HG03521 (cell line): ENCODE measurements at regions not wholly inside any gene's neighbourhood (a gene's known extent, or its start where the extent isn't known, plus 50 kb on each side); places are given as distances from the start of the nearest gene placed in this dataset.

Experiments used
- ATAC-seq: cut with Tn5 transposase; IDR thresholded peaks from one replicate; pipeline ENCODE4 v1.9.1; 2021; ENCODE audit warnings: mild to moderate bottlenecking, moderate library complexity; ENCODE audit not compliant: unreplicated experiment

DNA sequence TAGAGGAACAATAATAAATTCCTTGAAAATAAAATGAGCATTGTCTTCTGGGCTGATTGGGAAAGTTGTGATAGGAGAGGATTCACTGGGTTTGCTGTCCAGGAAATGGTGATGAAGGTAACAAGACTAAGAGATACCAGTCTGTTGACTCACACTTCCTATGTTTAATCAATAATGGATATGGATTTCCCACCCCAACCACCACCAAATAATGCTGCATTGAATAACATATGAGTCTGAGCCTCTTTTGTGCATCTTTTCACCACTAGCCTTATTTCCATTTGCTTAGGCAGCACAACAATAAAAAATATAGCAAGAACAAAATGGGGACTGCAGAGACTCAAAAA is 120.2 kb upstream of the NFIB start:
- no peak for ATAC-seq

DNA sequence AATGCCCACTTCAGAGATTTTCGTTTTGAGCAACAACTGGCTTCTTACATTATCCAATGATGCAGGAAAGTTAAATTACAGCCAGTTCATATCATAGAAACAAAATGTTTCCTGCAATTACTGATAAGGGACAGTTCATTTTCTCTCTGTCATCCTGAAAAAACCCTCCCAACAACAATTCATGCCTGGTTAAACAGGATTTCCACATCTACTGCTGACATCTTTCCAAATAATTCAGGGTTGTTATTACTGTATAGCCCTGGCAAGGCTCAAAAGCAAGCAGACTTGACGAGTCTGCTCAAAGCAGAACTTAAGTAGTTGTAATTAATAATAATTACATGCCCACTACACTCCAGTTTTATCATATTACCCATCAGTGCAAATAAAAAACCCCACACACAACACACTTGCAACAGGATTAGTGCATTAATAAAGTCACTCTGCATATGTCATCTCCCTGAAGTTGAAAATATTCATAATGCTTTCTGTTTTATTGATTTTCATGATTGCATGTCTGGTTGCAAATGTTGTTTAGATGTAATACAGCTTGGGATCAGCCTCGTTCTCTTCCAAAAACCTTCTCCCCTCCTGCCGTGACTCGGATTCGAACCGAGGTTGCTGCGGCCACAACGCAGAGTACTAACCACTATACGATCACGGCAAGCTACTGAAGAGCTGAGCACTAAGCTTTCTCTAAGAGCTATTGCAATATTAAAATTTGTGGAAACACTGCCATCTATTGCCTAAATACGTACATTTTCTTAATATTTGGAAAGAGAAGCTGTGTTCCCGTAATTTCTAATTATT is 119.6 kb upstream of the NFIB start:
- no peak for ATAC-seq

DNA sequence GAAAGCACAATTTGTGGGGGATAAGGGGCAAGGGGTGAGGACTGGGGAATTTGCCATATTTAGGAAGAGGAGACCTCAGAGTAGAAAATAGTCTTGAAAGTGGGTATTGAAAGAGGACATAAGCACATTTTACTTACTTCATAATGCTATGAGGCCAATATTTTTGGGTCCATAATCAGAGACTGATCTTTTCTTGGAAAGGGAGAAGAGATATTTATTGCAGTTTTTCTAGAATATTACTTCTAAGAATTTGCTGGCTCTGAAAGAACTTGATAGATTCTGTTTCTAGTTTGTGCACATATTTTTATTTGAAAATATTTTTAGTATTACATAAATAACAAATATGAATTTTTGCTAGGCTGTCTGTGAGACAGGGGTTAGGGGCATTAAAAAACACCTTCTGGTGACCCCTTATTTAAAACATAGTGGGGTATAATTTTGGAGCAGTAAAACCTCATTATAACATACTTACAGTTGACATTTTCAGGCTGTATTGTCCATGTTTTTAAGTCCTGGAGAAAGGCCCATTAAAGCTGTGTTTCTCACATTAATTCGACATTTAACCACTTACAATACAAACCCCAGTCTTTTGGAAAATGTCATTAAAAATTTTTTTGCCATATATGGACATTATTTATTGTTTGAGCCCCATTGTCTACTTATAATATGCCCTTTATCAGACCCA is 118.9 kb upstream of the NFIB start:
- ATAC-seq, result no peak

DNA sequence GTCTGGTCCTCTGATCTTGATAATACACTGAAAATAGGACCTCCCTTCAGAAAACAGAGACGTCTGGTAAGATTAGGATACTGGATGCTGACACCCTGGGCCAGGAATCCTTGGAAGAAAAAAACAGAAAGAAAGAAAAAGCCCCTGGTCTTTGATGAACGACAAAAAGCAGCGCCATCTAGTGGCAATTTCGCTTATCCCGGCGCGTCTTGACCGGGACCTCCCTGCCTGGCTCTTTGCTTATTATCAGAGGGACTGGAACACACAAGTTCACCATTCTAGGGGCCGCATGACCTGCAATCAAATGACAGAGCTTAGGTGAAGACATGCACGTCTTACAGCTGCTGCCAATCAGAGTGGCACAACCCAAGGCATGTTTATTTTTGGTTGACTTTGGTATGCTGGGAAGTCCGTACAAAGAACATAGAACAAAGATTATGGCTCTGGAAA is 114.9 kb upstream of the NFIB start:
- ATAC-seq, result peak; percentile 47

DNA sequence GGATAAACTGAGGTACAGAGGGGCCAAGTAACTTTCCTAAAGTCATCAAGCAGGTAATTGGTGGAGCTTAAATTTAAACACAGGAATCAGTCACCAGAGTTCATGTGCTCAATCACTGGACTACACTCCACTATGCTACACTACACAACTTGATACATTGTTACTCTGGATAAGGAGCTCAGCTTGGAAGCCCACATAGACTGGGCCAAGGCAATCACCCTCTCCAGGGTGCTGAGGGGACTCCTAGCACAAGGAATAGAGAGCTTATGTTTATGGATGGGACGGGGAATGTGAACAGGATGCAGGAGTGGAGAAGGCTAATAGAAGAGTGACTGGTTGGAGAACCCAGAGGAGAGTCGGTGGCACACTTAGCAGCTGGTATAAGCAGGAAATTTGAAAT is 113.5 kb upstream of the NFIB start:
- ATAC-seq, result no peak

DNA sequence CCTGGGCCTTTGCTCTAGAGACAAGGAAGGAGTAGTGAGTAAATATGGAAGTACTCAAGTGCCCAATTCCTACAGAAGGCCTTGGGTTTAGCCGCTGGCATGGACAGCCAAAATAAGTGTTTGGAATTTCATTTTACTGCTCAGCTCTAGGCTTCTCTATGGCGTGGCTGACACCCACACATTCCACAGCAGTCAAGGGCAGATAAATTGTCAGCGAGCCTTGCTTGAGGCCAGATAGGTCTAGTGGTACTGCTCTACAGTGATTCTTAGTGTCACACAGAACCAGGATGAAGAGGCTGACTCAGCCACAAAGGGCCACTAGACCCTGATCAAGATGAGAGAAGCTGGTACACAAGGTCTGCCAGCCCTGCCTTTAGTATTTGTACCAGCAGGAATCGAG is 111.0 kb upstream of the NFIB start:
- ATAC-seq, result no peak

DNA sequence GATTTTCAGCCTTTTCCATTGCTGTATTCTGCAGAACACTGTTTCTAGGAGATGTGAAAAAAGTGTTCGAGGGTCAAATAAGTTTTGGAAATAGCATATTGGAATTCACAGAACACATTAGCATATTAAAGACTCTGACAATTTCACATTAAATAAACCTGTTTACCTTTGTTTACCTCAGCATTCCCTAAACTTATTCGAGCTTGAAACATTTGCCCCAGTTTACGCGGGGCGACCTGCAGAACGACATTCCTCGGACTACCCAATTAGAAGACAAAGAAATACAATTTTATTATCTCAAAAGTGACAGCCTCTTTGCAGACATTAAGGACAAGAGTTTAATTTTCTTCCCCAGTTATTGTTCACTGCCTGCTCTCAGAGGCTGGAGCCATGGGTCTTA is 110.3 kb upstream of the NFIB start:
- ATAC-seq, result no peak

- no peak for ATAC-seq
Observed at GRCh38 chr9:14423815-14424261, 109.9 kb upstream of the NFIB start.

DNA sequence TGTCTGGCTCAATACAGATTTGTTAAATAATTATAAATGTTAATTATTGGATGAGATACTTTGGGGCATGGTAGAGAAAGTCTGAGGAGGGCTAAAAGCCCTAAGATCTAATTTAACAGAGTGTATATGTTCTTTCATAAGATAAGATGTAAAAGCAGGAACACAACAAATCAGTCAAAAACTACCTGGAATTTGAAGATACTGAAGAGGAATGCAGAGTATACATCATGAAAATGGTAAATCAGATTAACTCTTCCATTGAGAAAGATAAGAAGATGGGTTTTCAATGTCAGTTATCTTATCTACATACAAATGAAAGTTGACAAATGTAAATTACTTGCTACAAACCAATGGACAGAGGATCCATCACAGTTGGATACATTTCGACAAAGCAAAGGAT is 107.3 kb upstream of the NFIB start:
- no peak for ATAC-seq

DNA sequence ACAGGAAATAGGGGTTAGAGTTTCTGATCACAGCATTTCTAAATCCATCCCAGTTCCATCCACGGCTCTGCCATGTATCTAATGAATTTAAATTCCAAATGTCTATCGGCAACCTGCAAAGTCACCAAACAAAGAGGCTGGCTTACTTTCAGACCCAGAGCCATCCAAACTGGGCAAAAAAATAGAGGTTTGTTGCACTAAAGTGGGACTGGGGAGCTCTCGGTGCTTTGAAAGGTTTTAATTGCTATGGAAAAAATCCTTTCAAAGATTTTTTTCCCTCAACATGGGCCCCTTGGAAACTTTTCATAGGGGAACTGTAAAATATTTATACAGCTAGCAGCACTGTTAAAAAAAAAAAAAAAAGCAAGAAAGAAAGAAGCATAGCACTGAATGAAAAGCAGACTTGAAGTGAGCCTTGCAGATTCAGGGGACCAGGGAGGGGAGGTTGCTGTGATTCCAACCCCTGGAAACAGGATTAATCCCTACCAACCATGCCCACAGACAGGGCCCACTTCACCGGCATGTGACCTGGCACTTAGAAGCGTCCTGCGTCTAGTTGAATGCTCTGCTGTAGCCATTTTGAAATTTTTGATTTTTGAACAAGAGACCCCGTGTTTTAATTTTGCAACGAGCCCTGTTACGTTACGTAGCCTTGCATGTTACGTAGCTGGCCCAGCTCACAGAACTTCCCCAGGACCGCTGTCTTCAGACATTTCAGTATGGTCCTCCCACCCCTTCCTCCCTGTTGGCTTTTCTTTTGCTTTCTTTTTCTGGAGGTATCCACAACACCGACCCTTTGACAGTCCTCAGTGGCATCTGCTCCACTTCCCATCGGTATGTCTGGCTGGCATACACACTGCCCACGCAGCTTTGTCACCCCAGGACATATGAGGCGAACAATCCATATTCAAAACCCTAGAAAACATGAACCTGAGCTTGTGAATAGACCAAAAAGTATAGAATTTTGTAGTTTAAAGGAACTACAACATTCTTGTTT is 105.3 kb upstream of the NFIB start:
- ATAC-seq, result no peak

- ATAC-seq, result no peak
Observed at GRCh38 chr9:14418301-14418940, 104.5 kb upstream of the NFIB start.

GRCh38 chr9:14417237-14417636 is 103.3 kb upstream of the NFIB start:
- ATAC-seq, result no peak

- no peak for ATAC-seq
Observed at GRCh38 chr9:14415947-14416346, 102.0 kb upstream of the NFIB start.

DNA sequence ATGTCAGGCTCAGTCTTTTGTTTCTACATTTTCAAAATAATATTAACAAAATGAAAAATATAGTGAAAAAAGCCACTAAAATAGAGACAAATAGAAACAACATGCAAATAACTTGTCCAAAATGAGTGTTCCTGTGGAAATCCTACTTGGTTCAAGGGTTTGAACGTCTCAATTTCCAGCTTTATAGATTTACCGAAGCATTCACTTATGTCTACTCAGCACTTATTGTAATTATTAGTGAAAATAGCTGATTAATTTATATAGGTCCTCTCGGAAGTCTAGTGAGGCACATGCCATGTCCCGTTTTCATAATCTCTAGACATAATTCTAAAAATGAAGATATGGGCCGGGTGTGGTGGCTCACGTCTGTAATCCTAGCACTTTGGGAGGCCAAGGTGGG is 99.9 kb upstream of the NFIB start:
- no peak for ATAC-seq

GRCh38 chr9:14412775-14413174 is 98.8 kb upstream of the NFIB start:
- ATAC-seq, result no peak

DNA sequence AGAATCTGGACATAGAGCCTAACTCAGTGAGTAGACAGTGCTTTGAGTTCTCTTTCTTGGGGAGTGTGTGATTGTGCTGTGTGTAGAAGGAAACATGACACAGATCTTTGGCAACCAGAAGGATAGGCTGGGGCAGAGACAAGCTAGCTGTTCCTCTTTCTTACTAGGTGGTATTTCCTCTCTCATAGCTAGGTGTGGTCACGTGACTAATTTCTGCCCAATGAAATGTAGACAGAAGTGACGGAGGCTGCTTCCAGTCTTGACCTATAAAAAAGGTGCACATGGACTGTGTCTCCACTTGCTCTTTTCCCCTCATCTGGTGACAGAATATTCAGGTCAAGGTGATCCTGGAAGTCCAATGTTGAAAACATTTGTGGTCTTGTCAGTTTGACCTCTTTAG is 92.5 kb upstream of the NFIB start:
- ATAC-seq, result no peak

DNA sequence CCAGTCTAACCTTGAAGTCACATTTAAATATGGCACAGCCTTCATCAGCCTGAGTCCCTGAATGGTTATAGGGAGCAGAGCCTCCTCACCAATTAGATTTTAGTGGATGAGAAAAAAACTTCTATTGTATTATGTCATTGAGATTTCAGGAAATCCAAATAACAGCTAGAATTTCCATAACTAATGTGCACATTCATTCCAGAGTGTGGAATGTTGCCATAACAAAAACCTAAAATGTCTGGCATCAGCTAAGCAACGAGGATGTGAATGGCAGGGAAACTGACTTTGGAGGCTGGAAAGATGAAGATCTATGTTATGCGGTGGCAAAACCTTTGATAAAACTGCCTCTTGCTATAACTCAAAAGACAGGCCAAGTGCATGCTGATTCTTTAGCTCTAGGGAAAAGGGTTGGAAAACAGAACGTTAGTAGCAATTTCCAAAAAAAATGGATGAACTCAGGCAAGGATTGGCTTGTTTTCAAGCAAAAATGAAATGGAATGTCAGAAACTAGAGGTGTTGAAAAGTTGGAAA is 91.3 kb upstream of the NFIB start:
- ATAC-seq, result no peak

DNA sequence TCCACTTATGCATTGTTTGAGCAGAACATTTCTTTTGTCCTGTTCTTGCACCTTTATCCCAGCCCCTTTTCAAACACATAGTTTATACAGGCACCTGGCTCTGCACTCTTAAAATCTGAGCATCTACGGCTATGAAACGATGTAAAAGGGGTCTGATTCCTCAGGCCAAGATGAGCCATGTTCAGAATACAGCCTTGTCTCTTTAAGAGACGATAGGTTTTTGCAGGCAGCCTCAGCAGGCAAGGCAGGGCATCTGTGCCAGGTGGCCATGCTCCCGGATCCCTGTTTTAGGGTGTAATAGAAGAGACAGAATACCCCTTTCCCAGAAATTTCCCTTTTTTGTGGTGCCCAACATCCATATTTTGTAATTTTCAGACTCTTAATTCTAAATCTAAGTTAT is 89.1 kb upstream of the NFIB start:
- ATAC-seq, result no peak

DNA sequence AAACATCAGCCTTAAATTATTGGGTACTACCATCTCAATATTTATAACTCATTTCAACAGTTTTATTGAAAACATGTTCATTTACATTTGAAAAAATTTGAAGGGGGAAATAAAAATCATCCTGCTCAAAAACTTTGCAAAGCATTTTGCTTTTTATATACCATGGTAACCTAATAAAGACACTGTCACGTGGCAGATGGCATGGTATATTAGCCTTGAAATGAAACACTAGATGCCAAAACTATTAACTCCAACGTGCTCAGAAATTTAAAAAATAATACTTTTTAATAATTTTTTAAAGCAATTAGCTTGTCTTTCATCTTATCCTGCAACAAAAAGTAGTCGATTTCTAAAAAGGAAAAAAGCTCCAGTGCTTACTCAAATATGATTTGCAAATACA is 88.6 kb upstream of the NFIB start:
- ATAC-seq, result no peak

DNA sequence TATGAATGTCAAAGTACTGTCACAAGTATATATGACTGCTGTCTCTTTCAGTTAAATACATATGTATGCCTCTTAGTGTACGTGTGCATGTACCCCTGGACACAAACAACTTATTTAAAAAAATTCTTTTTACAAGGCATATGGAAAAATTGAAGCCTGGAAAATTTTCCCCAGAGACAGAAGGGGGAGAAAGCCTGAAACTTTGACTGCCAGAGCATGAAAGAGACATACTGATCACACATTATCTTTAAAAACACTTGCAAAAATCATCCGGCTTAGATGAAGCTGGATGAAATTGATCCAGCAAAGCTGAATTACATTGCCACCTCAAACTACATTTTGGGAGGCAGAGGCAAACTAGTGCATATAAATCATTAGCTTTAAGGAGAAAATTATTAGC is 88.0 kb upstream of the NFIB start:
- ATAC-seq, result no peak

DNA sequence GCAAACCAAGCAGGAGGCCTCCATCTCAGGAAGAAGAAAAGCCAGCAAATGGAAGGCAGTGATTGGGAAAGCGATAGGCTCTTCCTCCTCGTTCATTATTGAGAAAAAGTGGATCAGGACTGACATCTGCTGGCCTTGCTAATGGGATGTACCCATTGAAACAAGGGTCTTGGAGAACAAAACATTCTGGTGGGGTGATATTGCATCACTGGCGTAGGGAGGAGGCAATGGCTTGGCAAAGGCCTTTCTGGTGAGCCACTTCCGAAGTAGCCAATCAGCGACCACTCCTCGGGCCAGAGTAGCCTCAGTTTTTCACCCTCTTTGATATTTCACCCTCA is 86.7 kb upstream of the NFIB start:
- ATAC-seq, result no peak
